ENCODE measurements at regions not wholly inside any gene's neighbourhood (a gene's known extent, or its start where the extent isn't known, plus 50 kb on each side); places are given as distances from the start of the nearest gene placed in this dataset.

DNA sequence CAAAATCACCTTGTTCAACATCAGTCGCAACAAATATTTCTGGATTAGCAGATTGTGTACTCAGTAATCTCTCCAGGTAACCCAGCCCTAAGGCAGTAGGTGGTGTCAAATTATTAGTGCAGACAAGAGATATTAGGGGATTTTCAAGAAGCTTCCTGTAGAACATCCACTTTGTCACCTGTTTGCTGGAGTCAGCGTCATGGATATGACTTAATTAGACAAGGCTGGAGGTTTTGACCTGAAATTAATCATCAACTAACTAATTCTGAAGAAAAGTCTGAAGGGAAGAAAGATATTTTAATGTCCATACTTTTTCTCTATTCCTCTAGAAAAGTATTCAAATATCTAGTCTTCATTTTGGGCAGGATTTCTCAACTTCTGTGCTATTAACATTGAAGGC, 91.4 kb upstream of the CCDC112 start:
- no peak for TF ChIP-seq CREB1 (IDR thresholded peaks at IDR 0.05; ENCODE audit: low read depth)
- TF ChIP-seq TAF1 (IDR thresholded peaks at IDR 0.05; ENCODE audit: low read depth): no peak
- TF ChIP-seq CEBPB (IDR thresholded peaks at IDR 0.05): no peak
- TF ChIP-seq, protein P1, sequence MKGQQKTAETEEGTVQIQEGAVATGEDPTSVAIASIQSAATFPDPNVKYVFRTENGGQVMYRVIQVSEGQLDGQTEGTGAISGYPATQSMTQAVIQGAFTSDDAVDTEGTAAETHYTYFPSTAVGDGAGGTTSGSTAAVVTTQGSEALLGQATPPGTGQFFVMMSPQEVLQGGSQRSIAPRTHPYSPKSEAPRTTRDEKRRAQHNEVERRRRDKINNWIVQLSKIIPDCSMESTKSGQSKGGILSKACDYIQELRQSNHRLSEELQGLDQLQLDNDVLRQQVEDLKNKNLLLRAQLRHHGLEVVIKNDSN (IDR thresholded peaks at IDR 0.05): no peak
- TF ChIP-seq TCF12 (IDR thresholded peaks at IDR 0.05; ENCODE audit: low read depth): no peak
- TF ChIP-seq FOXM1 (IDR thresholded peaks at IDR 0.05; ENCODE audit: borderline replicate concordance, low read depth): no peak
- TF ChIP-seq TEAD4 (IDR thresholded peaks at IDR 0.05): no peak
- TF ChIP-seq RAD21 (IDR thresholded peaks at IDR 0.05; ENCODE audit: low read depth): no peak

DNA sequence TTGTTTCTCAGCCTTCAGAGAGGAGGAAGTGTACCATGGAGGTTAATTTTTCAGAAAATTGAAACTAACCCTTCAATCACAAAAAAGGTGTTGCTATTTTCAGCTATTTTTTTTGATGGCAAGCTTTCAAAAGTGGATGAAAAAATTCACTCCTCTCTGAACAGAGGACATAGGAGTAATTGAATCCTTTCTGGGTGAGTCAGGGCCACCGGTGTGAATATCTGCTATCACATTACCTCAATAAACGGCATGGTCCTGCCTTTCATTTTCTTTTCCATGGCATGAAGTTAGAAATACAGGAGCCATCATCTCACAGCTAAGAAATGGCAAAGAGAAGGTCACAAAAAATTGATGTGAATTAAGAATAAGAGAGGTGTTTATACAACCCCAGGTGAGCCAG, 90.2 kb upstream of the CCDC112 start:
- TF ChIP-seq, protein P1 (IDR thresholded peaks at IDR 0.05): no peak
- TF ChIP-seq EGR1 (IDR thresholded peaks at IDR 0.05): no peak
- no peak for TF ChIP-seq TEAD4 (IDR thresholded peaks at IDR 0.05)
- TF ChIP-seq YY1 (IDR thresholded peaks at IDR 0.05; ENCODE audit: low read depth): no peak
- TF ChIP-seq CREB1 (IDR thresholded peaks at IDR 0.05; ENCODE audit: low read depth): no peak
- no peak for TF ChIP-seq TAF1 (IDR thresholded peaks at IDR 0.05; ENCODE audit: low read depth)
- TF ChIP-seq, protein P2, sequence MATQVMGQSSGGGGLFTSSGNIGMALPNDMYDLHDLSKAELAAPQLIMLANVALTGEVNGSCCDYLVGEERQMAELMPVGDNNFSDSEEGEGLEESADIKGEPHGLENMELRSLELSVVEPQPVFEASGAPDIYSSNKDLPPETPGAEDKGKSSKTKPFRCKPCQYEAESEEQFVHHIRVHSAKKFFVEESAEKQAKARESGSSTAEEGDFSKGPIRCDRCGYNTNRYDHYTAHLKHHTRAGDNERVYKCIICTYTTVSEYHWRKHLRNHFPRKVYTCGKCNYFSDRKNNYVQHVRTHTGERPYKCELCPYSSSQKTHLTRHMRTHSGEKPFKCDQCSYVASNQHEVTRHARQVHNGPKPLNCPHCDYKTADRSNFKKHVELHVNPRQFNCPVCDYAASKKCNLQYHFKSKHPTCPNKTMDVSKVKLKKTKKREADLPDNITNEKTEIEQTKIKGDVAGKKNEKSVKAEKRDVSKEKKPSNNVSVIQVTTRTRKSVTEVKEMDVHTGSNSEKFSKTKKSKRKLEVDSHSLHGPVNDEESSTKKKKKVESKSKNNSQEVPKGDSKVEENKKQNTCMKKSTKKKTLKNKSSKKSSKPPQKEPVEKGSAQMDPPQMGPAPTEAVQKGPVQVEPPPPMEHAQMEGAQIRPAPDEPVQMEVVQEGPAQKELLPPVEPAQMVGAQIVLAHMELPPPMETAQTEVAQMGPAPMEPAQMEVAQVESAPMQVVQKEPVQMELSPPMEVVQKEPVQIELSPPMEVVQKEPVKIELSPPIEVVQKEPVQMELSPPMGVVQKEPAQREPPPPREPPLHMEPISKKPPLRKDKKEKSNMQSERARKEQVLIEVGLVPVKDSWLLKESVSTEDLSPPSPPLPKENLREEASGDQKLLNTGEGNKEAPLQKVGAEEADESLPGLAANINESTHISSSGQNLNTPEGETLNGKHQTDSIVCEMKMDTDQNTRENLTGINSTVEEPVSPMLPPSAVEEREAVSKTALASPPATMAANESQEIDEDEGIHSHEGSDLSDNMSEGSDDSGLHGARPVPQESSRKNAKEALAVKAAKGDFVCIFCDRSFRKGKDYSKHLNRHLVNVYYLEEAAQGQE (IDR thresholded peaks at IDR 0.05; ENCODE audit: low read depth): no peak
- TF ChIP-seq, protein P3, sequence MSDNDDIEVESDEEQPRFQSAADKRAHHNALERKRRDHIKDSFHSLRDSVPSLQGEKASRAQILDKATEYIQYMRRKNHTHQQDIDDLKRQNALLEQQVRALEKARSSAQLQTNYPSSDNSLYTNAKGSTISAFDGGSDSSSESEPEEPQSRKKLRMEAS (IDR thresholded peaks at IDR 0.05): no peak
- no peak for TF ChIP-seq FOXM1 (IDR thresholded peaks at IDR 0.05; ENCODE audit: borderline replicate concordance, low read depth)
- TF ChIP-seq RAD21 (IDR thresholded peaks at IDR 0.05; ENCODE audit: low read depth): no peak
- TF ChIP-seq TCF12 (IDR thresholded peaks at IDR 0.05; ENCODE audit: low read depth): no peak
- TF ChIP-seq ZBTB7A (IDR thresholded peaks at IDR 0.05; ENCODE audit: low read depth): no peak
- TF ChIP-seq EP300 (IDR thresholded peaks at IDR 0.05; ENCODE audit: borderline replicate concordance): no peak
- no peak for TF ChIP-seq NFIC (IDR thresholded peaks at IDR 0.05)
- TF ChIP-seq CEBPB (IDR thresholded peaks at IDR 0.05): no peak

DNA sequence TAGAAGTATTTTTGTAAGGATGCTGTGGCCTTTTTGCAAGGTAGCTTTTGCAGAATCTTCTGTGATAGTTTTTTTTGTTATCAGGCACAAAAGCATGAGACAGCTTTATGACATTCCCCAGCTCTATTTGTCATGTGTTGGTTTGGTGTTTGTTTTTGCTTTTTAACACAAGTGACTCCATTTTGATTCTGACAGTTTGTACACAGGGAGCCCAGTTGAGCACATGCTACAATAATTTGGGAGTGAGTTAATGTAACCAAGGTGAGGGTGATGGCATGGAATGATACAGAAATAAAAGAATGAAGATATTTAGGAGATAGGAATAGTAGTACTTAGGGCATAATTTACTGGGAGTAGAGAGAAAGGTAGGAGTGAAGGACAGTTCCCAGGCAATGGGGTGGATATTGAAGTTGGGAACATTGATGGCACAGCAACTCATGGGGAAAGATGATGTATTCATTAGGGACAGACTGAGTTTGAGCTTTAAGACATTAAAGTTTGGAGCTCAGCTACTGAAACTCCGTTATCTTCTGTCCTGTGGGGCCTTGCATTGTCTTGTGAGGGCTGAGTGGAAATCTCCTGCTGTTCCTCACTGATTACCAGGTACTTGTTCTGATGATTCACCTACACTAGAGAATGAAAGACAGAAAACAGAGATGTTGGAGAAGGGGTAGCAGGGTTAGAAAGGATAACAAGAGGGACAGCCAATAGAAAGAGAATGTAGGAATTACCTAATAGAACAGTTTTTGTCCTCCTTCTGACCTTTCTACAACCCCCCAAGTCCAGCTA, 88.3 kb upstream of the CCDC112 start:
- TF ChIP-seq TCF12 (IDR thresholded peaks at IDR 0.05; ENCODE audit: low read depth) (no peak), CEBPB (IDR thresholded peaks at IDR 0.05) (no peak), EP300 (IDR thresholded peaks at IDR 0.05; ENCODE audit: borderline replicate concordance) (no peak), RAD21 (IDR thresholded peaks at IDR 0.05; ENCODE audit: low read depth) (no peak), TAF1 (IDR thresholded peaks at IDR 0.05; ENCODE audit: low read depth) (no peak)

DNA sequence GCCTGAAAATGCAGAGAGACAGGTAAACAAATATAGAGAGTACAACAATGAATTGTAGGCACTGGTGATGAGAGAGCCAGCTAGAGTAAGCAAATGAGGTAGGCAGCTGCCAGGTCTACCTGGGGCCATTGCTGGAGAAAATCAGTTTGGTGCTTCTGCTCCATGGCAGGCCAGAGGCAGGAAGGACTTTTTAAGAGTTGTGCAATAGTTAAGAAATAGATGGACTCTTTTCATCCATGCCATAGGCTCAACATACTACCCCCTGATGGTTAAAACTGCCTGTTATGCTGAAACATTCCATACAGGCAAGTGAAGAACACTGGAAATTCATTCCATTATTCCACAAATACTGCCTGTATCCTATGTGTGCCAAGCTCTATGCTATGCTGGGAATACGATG, 86.5 kb upstream of the CCDC112 start:
- TF ChIP-seq FOXM1 (IDR thresholded peaks at IDR 0.05; ENCODE audit: borderline replicate concordance, low read depth) (no peak), TAF1 (IDR thresholded peaks at IDR 0.05; ENCODE audit: low read depth) (no peak), CEBPB (IDR thresholded peaks at IDR 0.05) (peak; percentile 51; the same call in 1 of the 2 replicates), RAD21 (IDR thresholded peaks at IDR 0.05; ENCODE audit: low read depth) (no peak), CREB1 (IDR thresholded peaks at IDR 0.05; ENCODE audit: low read depth) (no peak), NFIC (IDR thresholded peaks at IDR 0.05) (no peak)
- TF ChIP-seq, protein P1 (IDR thresholded peaks at IDR 0.05): no peak
- TF ChIP-seq, protein P3 (IDR thresholded peaks at IDR 0.05): no peak

DNA sequence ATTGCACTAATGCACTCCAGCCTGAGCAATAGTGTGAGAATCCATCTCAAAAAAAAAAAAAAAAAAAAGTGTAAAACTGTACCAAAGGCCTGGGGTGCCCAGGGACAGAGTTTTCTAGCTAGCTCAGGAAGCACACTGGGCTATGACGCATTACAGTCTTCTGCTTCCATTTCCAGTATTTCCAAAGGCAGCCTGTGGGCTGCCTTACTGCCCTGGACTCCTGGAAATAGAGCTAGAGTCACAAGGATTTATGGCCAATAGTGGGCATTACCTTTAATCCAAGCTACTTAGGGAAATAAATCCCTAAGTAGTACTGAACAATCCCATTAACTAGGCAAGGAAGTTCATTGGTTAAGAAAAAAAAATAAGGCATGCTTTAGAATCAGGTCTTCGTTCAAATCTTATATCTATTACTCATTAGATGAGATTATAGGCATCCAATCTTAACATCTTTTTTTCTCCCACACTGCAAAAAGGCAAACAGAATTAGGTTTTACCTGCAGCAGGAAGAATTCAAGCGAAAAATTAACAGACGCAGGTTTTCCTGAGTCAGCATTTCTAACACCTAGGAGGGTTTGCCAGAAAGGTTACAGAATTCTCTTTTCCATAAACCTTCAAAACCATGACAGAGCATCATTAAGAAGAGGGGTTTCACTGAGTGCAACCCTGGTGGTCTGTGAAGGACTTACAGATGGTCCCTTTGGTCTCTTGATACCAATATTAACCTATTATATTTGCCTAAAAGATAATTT, 85.6 kb upstream of the CCDC112 start:
- TF ChIP-seq ZBTB7A (IDR thresholded peaks at IDR 0.05; ENCODE audit: low read depth): no peak
- TF ChIP-seq, protein P1 (IDR thresholded peaks at IDR 0.05): no peak
- no peak for TF ChIP-seq NFIC (IDR thresholded peaks at IDR 0.05)
- no peak for TF ChIP-seq TCF12 (IDR thresholded peaks at IDR 0.05; ENCODE audit: low read depth)
- TF ChIP-seq TAF1 (IDR thresholded peaks at IDR 0.05; ENCODE audit: low read depth): no peak
- no peak for TF ChIP-seq CEBPB (IDR thresholded peaks at IDR 0.05)
- TF ChIP-seq, protein P3 (IDR thresholded peaks at IDR 0.05): no peak

Data from Ishikawa (cell line).